H9 (cell line): ENCODE measurements at regions not wholly inside any gene's neighbourhood (a gene's known extent, or its start where the extent isn't known, plus 50 kb on each side); places are given as distances from the start of the nearest gene placed in this dataset.
"Not testable (repeated sequence)": the region's sequence is repeated elsewhere in the genome, so short reads cannot be mapped to it uniquely, and the experiment has no call there.

Experiments
- DNase-seq: peaks from one replicate; pipeline ENCODE4 v3.0.0-alpha.2; 2017
- H2AFZ ChIP-seq: one replicate; pipeline ENCODE4 v1.6.1; 2013; ENCODE audit warnings: mild to moderate bottlenecking, low read length, control low read depth, moderate library complexity
- H2AK5ac ChIP-seq: 2 replicates; pipeline ENCODE4 v1.6.1; 2013; ENCODE audit warnings: low read length, control low read depth, mixed read lengths; ENCODE audit not compliant: insufficient read length
- H2BK120ac ChIP-seq: one replicate; pipeline ENCODE4 v1.6.1; 2013; ENCODE audit warnings: low read depth, mild to moderate bottlenecking, low read length, control low read depth, inconsistent platforms; ENCODE audit not compliant: poor library complexity, severe bottlenecking
- H2BK12ac ChIP-seq: 2 replicates; pipeline ENCODE4 v1.6.1; 2013; ENCODE audit warnings: low read length, control low read depth, mixed read lengths, low read depth; ENCODE audit not compliant: insufficient read length
- H2BK15ac ChIP-seq: 2 replicates; pipeline ENCODE4 v1.6.1; 2013; ENCODE audit warnings: low read depth, low read length, control low read depth
- H2BK20ac ChIP-seq: one replicate; pipeline ENCODE4 v1.6.1; 2013; ENCODE audit warnings: low read depth, mild to moderate bottlenecking, low read length, control low read depth, inconsistent platforms; ENCODE audit not compliant: poor library complexity, severe bottlenecking
- H2BK5ac ChIP-seq: 2 replicates; pipeline ENCODE4 v1.6.1; 2013; ENCODE audit warnings: low read length, control low read depth, mixed read lengths; ENCODE audit not compliant: insufficient read length
- H3K14ac ChIP-seq: 2 replicates; pipeline ENCODE4 v1.6.1; 2013; ENCODE audit warnings: low read length, control low read depth; ENCODE audit not compliant: insufficient read depth
- H3K18ac ChIP-seq: 2 replicates; pipeline ENCODE4 v1.6.1; 2013; ENCODE audit warnings: low read depth, mild to moderate bottlenecking, mixed read lengths, low read length, control low read depth; ENCODE audit not compliant: insufficient read length
- H3K23ac ChIP-seq: 2 replicates; pipeline ENCODE4 v1.6.1; 2013; ENCODE audit warnings: low read length, control low read depth, mixed read lengths, low read depth; ENCODE audit not compliant: insufficient read length
- H3K23me2 ChIP-seq: 2 replicates; pipeline ENCODE4 v1.6.1; 2013; ENCODE audit warnings: low read depth, mild to moderate bottlenecking, mixed read lengths, low read length, control low read depth; ENCODE audit not compliant: insufficient read length, poor library complexity, severe bottlenecking
- H3K27ac ChIP-seq: 2 replicates; pipeline ENCODE4 v1.5.1; 2013; ENCODE audit warnings: low read length, control low read depth, mixed read lengths, low read depth; ENCODE audit not compliant: insufficient read length
- H3K27me3 ChIP-seq: 2 replicates; pipeline ENCODE4 v1.6.1; 2013; ENCODE audit warnings: low read length, control low read depth, inconsistent platforms; ENCODE audit not compliant: insufficient read depth
- H3K4ac ChIP-seq: 2 replicates; pipeline ENCODE4 v1.6.1; 2013; ENCODE audit warnings: low read depth, mild to moderate bottlenecking, control low read depth, inconsistent platforms, low read length, moderate library complexity
- H3K4me1 ChIP-seq: 2 replicates; pipeline ENCODE4 v1.6.1; 2013; ENCODE audit warnings: low read length, control low read depth, inconsistent platforms; ENCODE audit not compliant: insufficient read depth
- H3K4me2 ChIP-seq: 2 replicates; pipeline ENCODE4 v1.6.1; 2013; ENCODE audit warnings: low read length, control low read depth, mixed read lengths; ENCODE audit not compliant: insufficient read length, insufficient read depth
- H3K56ac ChIP-seq: 2 replicates; pipeline ENCODE4 v1.6.1; 2013; ENCODE audit warnings: low read depth, mild to moderate bottlenecking, mixed read lengths, low read length, control low read depth; ENCODE audit not compliant: insufficient read length
- H3K79me1 ChIP-seq: 2 replicates; pipeline ENCODE4 v1.6.1; 2013; ENCODE audit warnings: low read depth, mild to moderate bottlenecking, moderate library complexity, low read length, control low read depth, inconsistent platforms; ENCODE audit not compliant: insufficient read depth, poor library complexity, severe bottlenecking
- H3K79me2 ChIP-seq: 2 replicates; pipeline ENCODE4 v1.6.1; 2013; ENCODE audit warnings: low read length, control low read depth, inconsistent platforms; ENCODE audit not compliant: insufficient read depth
- H3K9ac ChIP-seq: 2 replicates; pipeline ENCODE4 v1.6.1; 2013; ENCODE audit warnings: low read length, control low read depth, mixed read lengths; ENCODE audit not compliant: insufficient read length; ENCODE audit errors: extremely low read depth
- H3K9me3 ChIP-seq: one replicate; pipeline ENCODE4 v1.6.1; 2013; ENCODE audit warnings: low read depth, low read length, inconsistent platforms; ENCODE audit not compliant: control insufficient read depth
- H3T11ph ChIP-seq: one replicate; pipeline ENCODE4 v1.6.1; 2013; ENCODE audit warnings: mild to moderate bottlenecking, low read length, control low read depth, inconsistent platforms
- H4K20me1 ChIP-seq: one replicate; pipeline ENCODE4 v1.6.1; 2013; ENCODE audit not compliant: control insufficient read depth, insufficient read length, insufficient read depth
- H4K5ac ChIP-seq: 2 replicates; pipeline ENCODE4 v1.6.1; 2013; ENCODE audit warnings: low read depth, mild to moderate bottlenecking, mixed read lengths, low read length, control low read depth; ENCODE audit not compliant: insufficient read length
- H4K8ac ChIP-seq: replicated peaks from 2 replicates; pipeline ENCODE4 v1.6.1; 2013; ENCODE audit warnings: low read length, control low read depth, mixed read lengths, low read depth; ENCODE audit not compliant: insufficient read length
- H4K91ac ChIP-seq: 2 replicates; pipeline ENCODE4 v1.6.1; 2013; ENCODE audit warnings: low read depth, mild to moderate bottlenecking, moderate library complexity, mixed read lengths, low read length, control low read depth; ENCODE audit not compliant: insufficient read length
- H3K27ac Mint-ChIP-seq, 3 experiments: 2 replicates in 2 of 3; 3 replicates in 1 of 3; pipeline ENCODE4 v1.8.0; 2020 to 2021; ENCODE audit warnings: mixed read lengths in 3 of 3, mild to moderate bottlenecking in 1 of 3, moderate library complexity in 1 of 3
- H3K27me3 Mint-ChIP-seq: 2 replicates; pipeline ENCODE4 v1.8.0; 2021; ENCODE audit warnings: low read depth, mild to moderate bottlenecking, moderate library complexity, mixed read lengths
- H3K36me3 Mint-ChIP-seq, 3 experiments: 2 replicates in 2 of 3; 3 replicates in 1 of 3; pipeline ENCODE4 v1.8.0; 2020 to 2021; ENCODE audit warnings: low read depth in 3 of 3, mixed read lengths in 3 of 3; ENCODE audit not compliant: insufficient read depth in 1 of 3
- H3K4me1 Mint-ChIP-seq, 2 experiments: 2 replicates each; pipeline ENCODE4 v1.8.0; 2020; ENCODE audit warnings: mixed read lengths in 2 of 2
- H3K4me3 Mint-ChIP-seq, 2 experiments: 2 replicates in 1 of 2; 3 replicates in 1 of 2; pipeline ENCODE4 v1.8.0; 2020 to 2021; ENCODE audit warnings: mild to moderate bottlenecking in 2 of 2, mixed read lengths in 2 of 2, moderate library complexity in 1 of 2
- H3K9me3 Mint-ChIP-seq, 2 experiments: 2 replicates in 1 of 2; 3 replicates in 1 of 2; pipeline ENCODE4 v1.8.0; 2020; ENCODE audit warnings: mild to moderate bottlenecking in 2 of 2, mixed read lengths in 2 of 2, moderate library complexity in 1 of 2
- WGBS: extraction: QIAGEN DNeasy Blood & Tissue Kit; methylation state at CpG from one replicate; pipeline ENCODE4 v1.1.7; 2013; ENCODE audit warnings: missing lambda C conversion rate, low lambda C conversion rate, mixed read lengths; ENCODE audit not compliant: insufficient read length; ENCODE audit errors: extremely low coverage; 5-methylcytosine and 5-hydroxymethylcytosine counted together

DNA sequence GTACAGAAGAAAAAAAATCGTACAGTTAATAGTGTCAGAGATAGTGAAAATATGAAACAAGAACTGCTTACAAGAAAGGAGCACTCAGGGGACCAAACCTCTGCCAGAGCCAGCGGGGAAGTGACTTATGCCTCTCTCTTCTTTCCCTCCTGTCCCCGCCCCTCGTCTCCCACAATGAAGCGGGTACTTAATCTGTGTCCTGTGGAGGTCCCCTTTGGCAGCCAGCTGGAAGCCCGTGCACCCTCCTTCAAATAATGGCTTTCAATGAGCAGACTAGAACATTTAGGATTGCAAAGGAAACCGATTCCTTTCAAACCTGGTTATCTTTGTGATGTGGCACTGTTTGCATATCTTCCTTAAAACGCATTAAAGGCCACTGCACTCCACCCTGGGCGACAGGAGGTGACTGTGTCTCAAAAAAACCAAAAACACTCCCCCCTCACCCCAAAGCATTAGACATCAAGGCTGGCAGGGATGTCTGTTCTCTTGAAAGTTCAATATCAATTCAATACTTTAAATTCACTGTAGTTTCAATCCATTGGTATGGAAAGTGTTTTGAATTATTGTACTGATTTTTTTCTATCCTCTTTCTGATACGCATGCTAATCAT lies 51.7 kb downstream of the PPIAL4C start:
- not testable (repeated sequence) for H3K4me1 ChIP-seq, H3K27me3 ChIP-seq, H3K56ac ChIP-seq, H2AFZ ChIP-seq, H3K9me3 Mint-ChIP-seq, H3K9me3 ChIP-seq, H3K18ac ChIP-seq, H4K5ac ChIP-seq, H2BK20ac ChIP-seq, H3K9ac ChIP-seq, H3K4ac ChIP-seq, H3K4me2 ChIP-seq, H3K27me3 Mint-ChIP-seq, H3K79me1 ChIP-seq, H2BK12ac ChIP-seq, H2BK15ac ChIP-seq, H4K8ac ChIP-seq, H3K14ac ChIP-seq, H4K20me1 ChIP-seq, H3K23ac ChIP-seq, H2BK120ac ChIP-seq, DNase-seq, H3T11ph ChIP-seq, H3K23me2 ChIP-seq, H2BK5ac ChIP-seq, H2AK5ac ChIP-seq, H3K79me2 ChIP-seq, H4K91ac ChIP-seq, H3K27ac ChIP-seq, H3K36me3 Mint-ChIP-seq
- Mint-ChIP-seq H3K4me1 (peaks cover 13 to 17% of the 10 kb centered on the region in 2 experiments), H3K4me3 (peak overlapping the region; percentile 92 to 95), H3K27ac (peak overlapping the region in 2 of 3 experiments; percentile 100; a peak in 4 of 7 replicates)
- WGBS, result no CpG with 5 or more reads among the region's 10 CpGs

DNA sequence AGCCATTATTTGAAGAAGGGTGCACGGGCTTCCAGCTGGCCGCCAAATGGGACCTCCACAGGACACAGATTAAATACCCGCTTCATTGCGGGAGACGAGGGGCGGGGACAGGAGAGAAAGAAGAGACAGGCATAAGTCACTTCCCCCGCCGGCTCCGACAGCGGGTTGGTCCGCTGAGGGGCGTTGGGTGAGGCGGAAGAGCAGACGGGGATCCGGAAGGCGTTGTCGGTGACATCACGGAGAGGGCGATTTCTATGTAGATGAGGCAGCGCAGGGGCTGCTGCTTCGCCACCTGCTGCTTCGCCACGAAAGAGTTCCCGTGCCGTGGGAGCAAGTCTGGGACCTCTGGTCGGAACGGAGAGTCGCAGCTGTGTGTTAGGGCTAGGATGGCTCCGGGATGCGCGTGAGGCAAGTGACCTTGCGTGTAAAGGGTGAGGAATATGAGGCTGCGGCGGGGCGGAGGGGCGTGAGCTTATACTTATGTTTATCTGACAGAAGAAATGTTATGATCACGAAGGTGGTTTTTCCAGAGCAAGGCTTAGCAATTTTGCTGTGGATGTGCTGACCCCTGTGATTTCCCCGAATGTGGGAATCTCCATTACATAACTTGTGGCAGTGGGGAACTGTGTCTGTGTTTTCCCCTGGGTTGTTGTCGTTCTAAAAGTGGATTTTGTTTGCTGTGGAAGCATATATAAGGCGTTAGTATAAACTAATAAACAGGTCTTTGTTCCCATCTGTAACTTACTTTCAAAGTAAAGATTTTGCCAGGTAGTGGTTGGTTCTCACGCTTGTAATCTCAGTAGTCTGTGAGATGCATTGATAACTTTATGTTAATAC lies 52.9 kb downstream of the PPIAL4C start:
- not testable (repeated sequence) for H3K23me2 ChIP-seq, H4K20me1 ChIP-seq, H3K79me2 ChIP-seq, H2AK5ac ChIP-seq, H2BK20ac ChIP-seq, H2BK15ac ChIP-seq, H2AFZ ChIP-seq, H3K9me3 ChIP-seq, H4K91ac ChIP-seq, H3K4me1 ChIP-seq, H3K23ac ChIP-seq, H3K27me3 ChIP-seq, H3K27me3 Mint-ChIP-seq, H3K9me3 Mint-ChIP-seq, H2BK12ac ChIP-seq, H3K4ac ChIP-seq, H3K79me1 ChIP-seq, H3K36me3 Mint-ChIP-seq, H3T11ph ChIP-seq
- no CpG with 5 or more reads among the region's 41 CpGs for WGBS
- peak overlapping the region; percentile 99 for H3K27ac ChIP-seq
- peak overlapping the region; percentile 71 for H3K4me2 ChIP-seq
- peak overlapping the region; percentile 100 for H2BK5ac ChIP-seq
- peak overlapping the region; percentile 99 for H3K9ac ChIP-seq
- H2BK120ac ChIP-seq, result peak overlapping the region; percentile 93
- peak overlapping the region; percentile 100 for H3K14ac ChIP-seq
- peak overlapping the region; percentile 100 for H3K18ac ChIP-seq
- DNase-seq, result peak; percentile 96
- Mint-ChIP-seq H3K4me3 (peak overlapping the region; percentile 92 to 95), H3K27ac (peak overlapping the region; percentile 100), H3K4me1 (peaks cover 16 to 21% of the 10 kb centered on the region in 2 experiments)
- peak overlapping the region; percentile 100 for H4K8ac ChIP-seq
- H4K5ac ChIP-seq, result peak overlapping the region; percentile 100
- peak overlapping the region; percentile 100 for H3K56ac ChIP-seq
